ENCODE measurements at regions not wholly inside any gene's neighbourhood (a gene's known extent, or its start where the extent isn't known, plus 50 kb on each side); places are given as distances from the start of the nearest gene placed in this dataset.

DNA sequence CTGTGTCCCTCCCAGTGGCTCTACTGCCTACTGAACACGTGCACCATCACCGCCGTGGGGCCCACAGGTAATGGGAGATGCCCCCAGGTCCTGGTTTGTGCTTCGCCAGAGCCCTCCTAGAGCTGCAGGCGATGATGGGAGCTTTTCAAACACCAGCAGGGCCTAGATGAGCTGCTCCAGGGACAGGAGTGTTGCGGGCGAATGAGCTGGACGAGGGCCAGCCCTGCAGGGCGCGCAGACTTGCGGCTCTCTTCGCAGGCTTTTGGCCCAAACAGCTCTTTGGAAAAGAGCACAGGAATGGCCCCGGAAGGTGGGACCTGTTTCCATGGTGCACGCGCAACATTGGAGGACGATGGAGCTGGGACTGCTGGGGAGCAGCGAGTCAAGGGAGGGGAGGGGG is 409.3 kb upstream of the SULF2 start:
- DNase-seq: peak; percentile 86

- DNase-seq: no peak
These were observed 408.5 kb upstream of the SULF2 start for GRCh38 chr20:48193627-48194425.

GRCh38 chr20:48192109-48192508 is 406.8 kb upstream of the SULF2 start:
- DNase-seq: no peak

GRCh38 chr20:48191200-48191599 is 405.9 kb upstream of the SULF2 start:
- DNase-seq: no peak

DNA sequence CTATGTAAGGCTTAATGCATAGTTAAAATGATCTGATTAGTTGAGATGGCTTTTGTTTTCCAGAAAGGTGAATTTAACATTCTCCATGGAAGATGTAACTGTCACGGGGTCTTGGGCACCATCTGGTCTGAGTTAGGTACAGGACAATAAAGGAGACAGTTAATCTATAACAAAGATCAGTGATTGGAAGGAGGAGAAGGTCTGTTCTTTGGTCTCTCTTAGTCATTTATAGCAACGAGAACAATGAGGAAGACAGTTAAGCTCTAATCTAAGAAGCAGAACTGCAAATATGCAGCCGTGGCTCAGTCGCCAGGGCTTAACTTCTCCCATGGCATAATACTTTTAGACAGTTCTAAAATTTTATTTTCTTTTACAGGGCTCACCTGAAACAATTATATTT is 405.5 kb upstream of the SULF2 start:
- DNase-seq: no peak

DNA sequence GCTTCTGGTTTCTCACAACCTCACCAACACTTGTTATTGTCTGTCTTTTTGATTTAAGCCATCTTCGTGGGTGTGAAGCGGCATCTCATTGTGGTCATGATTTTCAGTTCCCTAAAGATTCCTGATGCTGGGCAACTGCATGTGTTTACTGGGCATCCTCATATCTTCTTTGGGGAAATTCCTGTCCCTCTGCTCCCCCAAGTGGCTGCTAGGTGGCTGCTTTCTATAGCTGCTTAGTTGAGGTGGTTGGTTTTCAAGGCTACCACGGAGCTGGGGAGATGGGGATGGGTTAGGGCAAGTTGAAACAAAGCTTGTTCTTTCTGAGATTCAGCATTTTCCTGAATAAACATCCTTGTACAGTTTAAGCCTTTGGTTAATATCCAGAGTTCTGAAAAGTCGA is 403.9 kb upstream of the SULF2 start:
- DNase-seq: peak; percentile 30

DNA sequence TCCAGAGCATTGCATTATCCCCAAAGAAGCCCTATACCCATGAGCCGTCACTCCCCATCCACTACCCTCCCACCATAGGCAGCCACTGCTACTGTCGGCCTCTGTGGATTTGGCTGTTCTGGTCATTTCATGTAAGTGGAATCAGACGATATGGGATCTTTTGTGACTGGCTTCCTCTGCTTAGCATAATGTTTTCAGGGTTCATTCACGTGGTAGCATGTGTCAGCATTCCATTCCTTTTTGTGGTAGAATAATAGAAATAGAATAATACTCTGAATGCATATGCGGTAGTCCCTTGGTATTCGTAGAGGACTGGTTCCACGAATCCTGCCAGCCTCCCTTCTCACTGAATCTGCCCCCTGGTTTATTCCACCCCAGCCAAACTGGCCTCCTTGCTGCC is 402.6 kb upstream of the SULF2 start:
- no peak for DNase-seq

GRCh38 chr20:48186915-48187314 is 401.6 kb upstream of the SULF2 start:
- DNase-seq: no peak

GRCh38 chr20:48186447-48186846 is 401.2 kb upstream of the SULF2 start:
- DNase-seq: no peak

DNA sequence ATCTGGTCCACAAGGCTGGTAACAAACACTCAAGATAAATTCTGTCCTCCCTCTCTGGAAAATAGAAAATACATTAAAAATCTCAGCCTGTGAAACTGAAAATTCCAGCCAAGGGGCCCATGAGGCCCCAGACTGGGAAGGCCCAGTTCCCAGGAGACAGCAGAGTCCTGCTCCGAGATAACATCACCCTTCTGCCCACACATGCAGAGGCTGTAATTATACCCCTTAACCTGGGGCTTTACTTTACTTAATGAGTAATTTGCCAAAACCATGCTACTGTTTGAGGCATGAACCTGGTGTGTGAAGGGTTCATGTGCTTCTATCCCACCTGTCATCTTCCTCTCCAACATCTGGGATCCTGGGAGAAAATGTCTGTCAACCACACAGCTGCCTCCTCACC is 398.9 kb upstream of the SULF2 start:
- DNase-seq: no peak

GRCh38 chr20:48181261-48181935 is 396.1 kb upstream of the SULF2 start:
- no peak for DNase-seq

DNA sequence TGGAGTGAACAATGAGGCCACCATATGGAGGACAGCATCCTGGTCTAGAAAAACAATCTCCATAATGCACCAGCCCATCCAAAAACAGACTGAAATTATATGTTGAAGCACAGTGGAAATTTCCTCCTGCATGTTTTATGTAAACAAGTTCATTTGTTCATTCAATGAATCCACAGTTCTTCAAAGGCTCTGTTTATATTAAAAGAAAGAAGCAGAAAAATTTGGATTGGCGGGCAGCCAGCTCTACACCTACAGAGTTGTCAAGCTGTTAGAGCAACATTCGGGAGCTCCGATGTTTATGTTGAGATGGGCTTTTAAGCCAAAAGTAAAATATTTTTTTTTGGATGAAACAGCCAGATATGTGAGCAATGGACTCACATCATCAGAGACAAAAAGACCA is 395.3 kb upstream of the SULF2 start:
- peak; percentile 94 for DNase-seq

DNA sequence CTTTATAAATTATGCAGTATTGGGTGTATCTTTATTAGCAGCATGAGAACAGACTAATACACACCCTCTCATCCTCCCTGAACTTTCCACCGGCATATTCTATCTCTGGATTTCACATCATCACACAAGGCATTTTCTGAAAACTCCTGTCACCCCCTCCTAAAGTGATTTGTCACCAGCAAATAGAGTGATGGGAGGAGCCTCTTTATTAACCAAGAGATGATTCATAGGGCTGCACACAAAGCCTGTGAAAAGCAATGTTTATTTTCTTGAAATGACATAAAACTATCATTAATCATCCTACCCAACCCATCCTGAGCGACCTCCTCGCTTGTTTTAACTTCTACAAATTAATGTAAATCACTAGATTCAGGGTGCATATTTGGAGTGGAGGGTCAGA is 394.7 kb upstream of the SULF2 start:
- DNase-seq: peak; percentile 37

- no peak for DNase-seq
These were observed 393.4 kb upstream of the SULF2 start for GRCh38 chr20:48178633-48179032.

DNA sequence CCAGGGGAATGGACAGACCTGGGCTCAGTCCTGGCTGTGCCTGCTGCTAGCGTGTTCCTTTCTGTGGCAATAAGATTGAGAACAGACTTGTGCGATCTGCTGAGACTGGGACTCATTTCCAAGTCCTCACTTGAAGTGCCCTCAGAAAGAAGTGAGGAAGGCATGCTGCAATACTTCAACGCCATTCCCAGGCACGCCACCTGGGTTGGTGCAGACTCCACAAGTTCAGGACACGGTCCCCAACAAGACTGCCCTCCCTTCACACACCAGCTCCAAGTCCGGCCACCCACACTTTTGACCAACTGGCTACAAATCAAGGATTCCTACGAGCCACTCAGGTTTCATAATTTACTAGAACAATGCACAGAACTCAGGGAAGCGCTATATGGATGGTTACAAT is 391.8 kb upstream of the SULF2 start:
- no peak for DNase-seq

- DNase-seq: no peak
These were observed 390.9 kb upstream of the SULF2 start for GRCh38 chr20:48176139-48176538.

GRCh38 chr20:48175261-48175660 is 390.0 kb upstream of the SULF2 start:
- DNase-seq: no peak

DNA sequence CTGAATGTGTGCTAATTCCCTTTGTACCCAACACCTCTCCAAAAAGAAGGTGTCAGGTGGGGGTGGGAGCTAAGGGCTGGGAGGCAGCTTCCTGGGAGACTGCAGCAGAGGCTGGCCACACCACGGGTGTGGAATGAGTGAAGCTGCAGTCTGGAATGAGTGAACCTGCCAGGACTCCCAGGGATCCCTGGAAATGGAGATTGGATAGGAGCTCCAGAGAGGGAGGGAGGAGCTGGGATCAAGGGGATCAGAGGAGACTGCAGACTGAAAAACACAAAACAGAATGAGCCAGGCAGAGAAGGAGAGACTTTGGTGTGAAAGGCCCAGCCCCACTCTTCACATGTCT is 387.0 kb upstream of the SULF2 start:
- DNase-seq: no peak

DNA sequence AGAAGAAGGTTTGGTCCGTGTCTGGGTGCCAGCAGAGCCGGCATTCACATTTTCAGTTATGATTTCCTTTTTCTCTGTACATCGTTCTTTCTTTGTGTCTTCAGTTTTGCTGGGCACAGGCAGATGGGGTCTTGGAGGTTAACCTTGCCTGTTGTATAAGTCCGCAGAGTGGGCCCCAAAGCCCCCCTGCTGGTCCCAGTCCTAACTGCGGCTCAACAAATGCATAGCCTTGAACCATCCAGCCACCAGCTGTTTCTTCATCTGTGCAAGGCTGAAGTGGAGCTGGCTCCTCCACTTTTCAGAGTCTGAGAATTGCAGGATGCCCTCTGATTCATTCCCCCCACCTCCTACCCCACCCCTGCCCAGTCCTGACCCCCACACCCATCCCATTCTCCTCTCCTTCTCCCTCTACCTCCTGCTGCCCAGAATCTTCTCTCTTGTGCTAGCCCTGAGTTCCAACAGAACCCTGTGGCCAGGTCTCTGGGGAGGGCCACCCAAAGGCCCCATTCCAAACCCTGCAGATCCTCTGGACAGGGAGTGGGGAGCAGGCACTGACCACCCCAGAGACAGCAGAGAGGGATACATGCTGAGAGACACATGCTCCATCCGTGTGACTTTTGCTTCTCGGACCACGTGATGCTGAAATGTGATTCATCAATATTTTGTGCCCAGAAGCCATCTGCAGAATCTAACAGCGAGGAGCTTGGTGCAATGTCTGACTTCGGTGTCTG is 386.5 kb upstream of the SULF2 start:
- DNase-seq: no peak

- no peak for DNase-seq
These were observed 385.8 kb upstream of the SULF2 start for GRCh38 chr20:48171071-48171470.

DNA sequence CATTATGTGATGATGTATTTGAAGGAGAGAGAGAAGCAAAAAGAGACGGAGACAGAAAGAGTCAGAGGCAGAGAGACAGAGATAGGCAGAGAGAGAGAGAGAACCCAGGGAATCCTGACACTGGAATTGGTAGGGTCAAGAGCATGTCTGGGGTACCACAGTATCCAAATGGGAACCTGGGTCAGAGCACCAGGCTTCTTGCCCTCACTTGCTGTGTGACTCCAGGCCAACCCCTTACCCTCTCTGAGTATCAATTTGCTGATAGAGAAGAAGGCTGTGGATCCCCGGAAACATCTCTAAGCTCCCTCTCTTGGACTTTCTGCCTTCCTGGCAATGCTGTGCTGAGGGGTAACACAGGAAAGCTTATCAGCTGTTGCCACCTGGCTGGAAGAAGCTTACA is 385.3 kb upstream of the SULF2 start:
- DNase-seq: no peak

DNA sequence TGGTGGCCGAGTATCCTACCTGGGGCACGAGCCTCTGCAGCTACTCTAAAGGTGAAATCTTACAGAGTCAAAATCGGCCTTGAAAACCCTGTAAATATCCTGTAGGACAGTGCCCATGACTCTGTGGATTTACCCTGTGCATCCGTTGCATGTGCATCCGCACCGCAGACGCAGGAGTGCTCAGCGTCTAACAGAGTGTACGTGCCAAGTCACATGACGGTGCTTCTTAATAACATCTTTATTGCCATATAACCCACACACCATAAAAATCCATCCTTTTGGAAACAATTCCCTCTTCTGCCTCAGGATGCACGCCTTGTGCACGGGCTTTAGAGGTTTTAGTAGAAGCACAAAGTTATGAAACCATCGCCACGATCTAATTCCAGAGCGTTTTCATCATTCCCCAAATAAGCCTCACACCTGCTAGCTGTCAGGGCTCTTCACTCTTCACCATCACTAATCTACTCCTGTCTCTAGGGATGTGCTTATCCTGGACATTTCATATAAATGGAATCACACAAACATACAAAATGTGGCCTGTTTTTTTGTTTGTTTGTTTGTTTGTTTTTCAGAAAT is 384.5 kb upstream of the SULF2 start:
- DNase-seq: no peak

GRCh38 chr20:48166082-48166835 is 381.0 kb upstream of the SULF2 start:
- DNase-seq: no peak

Data from NCI-H345 (cell line).